K562 (cell line): ENCODE measurements at regions not wholly inside any gene's neighbourhood (a gene's known extent, or its start where the extent isn't known, plus 50 kb on each side); places are given as distances from the start of the nearest gene placed in this dataset.
A peak's percentile ranks its signal among the peaks of the same experiment; 100 is the strongest.

Source experiments
- ATAC-seq: fragments of 200-7000 bp; cut with Tn5 transposase; 3 replicates; pipeline ENCODE4 v1.9.1; 2020; ENCODE audit warnings: moderate library complexity
- BruUV-seq: library from RNA; stranded (reverse); fragments of 400-500 nt; replicated peaks from 2 replicates; lab custom pipeline; 2021; lab: Mats Ljungman, UMichigan
- CTCF ChIA-PET: fragments of 300-600 bp; formaldehyde crosslinking; extraction: SDS; loops from one replicate; lab custom pipeline; 2021; ENCODE audit warnings: low intra/inter-chr PET ratio; lab: Yijun Ruan, JAX
- POLR2A ChIA-PET: fragments of 300-600, 350-650 bp; sonication (Branson Sonifier 250); formaldehyde crosslinking; extraction: SDS; loops from one replicate; lab custom pipeline; 2021; ENCODE audit warnings: antibody characterized with exemption, inconsistent platforms; lab: Yijun Ruan, JAX
- DNase-seq, 4 experiments: peaks; one replicate each; pipeline versions ENCODE4 v3.0.0 to v3.0.0-alpha.2; 2011 to 2018; ENCODE audit warnings: low spot score in 3 of 4, mixed read lengths in 3 of 4; ENCODE audit errors: extremely low read depth in 1 of 4
- FAIRE-seq: peaks from 2 replicates; lab custom pipeline; 2011; peaks lifted over from hg19 to GRCh38; lab: Jason Lieb, UNC
- H2AFZ ChIP-seq: 2 replicates; pipeline ENCODE4 v1.6.0; 2011; ENCODE audit warnings: low read depth, low read length, control low read depth, inconsistent platforms
- H3K27ac ChIP-seq: fragments of 200-600 bp; 3 replicates; pipeline ENCODE4 v1.8.0; 2011; ENCODE audit warnings: low read depth, mild to moderate bottlenecking, control low read depth, inconsistent platforms, low read length, moderate library complexity, mixed read lengths; ENCODE audit errors: extremely low read depth
- H3K27me3 ChIP-seq, 2 experiments: fragments of 300-600 bp in 1 of 2; 2 replicates in 1 of 2; 3 replicates in 1 of 2; pipeline versions ENCODE4 v1.6.0 to v1.8.0; 2011; ENCODE audit warnings: inconsistent platforms in 2 of 2, low read length in 2 of 2, mild to moderate bottlenecking in 1 of 2, mixed read lengths in 1 of 2, moderate library complexity in 1 of 2; ENCODE audit not compliant: control insufficient read depth in 2 of 2, insufficient read depth in 2 of 2
- H3K36me3 ChIP-seq: fragments of 300-600 bp; 3 replicates; pipeline ENCODE4 v1.8.0; 2011; ENCODE audit warnings: mild to moderate bottlenecking, low read length, inconsistent platforms; ENCODE audit not compliant: control insufficient read depth, insufficient read depth
- H3K4me1 ChIP-seq, 2 experiments: fragments of 200-600 bp in 1 of 2; replicated peaks in 1 of 2; 2 replicates in 1 of 2; 3 replicates in 1 of 2; pipeline versions ENCODE4 v1.5.1 to v1.8.0; 2011; ENCODE audit warnings: inconsistent platforms in 2 of 2, low read length in 2 of 2, mild to moderate bottlenecking in 1 of 2, mixed read lengths in 1 of 2, moderate library complexity in 1 of 2; ENCODE audit not compliant: control insufficient read depth in 2 of 2, insufficient read depth in 2 of 2
- H3K4me2 ChIP-seq: 2 replicates; pipeline ENCODE4 v1.6.1; 2011; ENCODE audit warnings: low read length, control low read depth, inconsistent platforms, mixed read lengths; ENCODE audit not compliant: insufficient read depth
- H3K4me3 ChIP-seq: fragments of 200-600 bp; sonication (generic), shearing (Covaris generic); 2 replicates; pipeline ENCODE4 v1.5.1; 2016; ENCODE audit warnings: control low read depth, inconsistent platforms
- H3K79me2 ChIP-seq: fragments of 200-600 bp; 3 replicates; pipeline ENCODE4 v1.8.0; 2011; ENCODE audit warnings: low read length, inconsistent platforms; ENCODE audit not compliant: control insufficient read depth, insufficient read depth
- H3K9ac ChIP-seq, 2 experiments: 2 replicates each; pipeline versions ENCODE4 v1.6.0 to v1.6.1; 2011; ENCODE audit warnings: low read depth in 2 of 2, low read length in 2 of 2, control low read depth in 1 of 2, inconsistent platforms in 1 of 2, mild to moderate bottlenecking in 1 of 2, mixed read lengths in 1 of 2; ENCODE audit not compliant: insufficient read depth in 1 of 2
- H3K9me1 ChIP-seq: one replicate; pipeline ENCODE4 v1.6.0; 2011; ENCODE audit warnings: inconsistent platforms, mild to moderate bottlenecking, low read length, moderate library complexity; ENCODE audit not compliant: control insufficient read depth, insufficient read depth
- H3K9me3 ChIP-seq: replicated peaks from 2 replicates; pipeline ENCODE4 v1.5.1; 2011; ENCODE audit warnings: low read depth, low read length, inconsistent platforms; ENCODE audit not compliant: control insufficient read depth, insufficient read depth
- H4K20me1 ChIP-seq: replicated peaks from 2 replicates; pipeline ENCODE4 v1.6.1; 2011; ENCODE audit warnings: low read length, inconsistent platforms, mixed read lengths; ENCODE audit not compliant: control insufficient read depth, insufficient read depth
- CXXC5 ChIP-seq: fragments of 250-450 bp; sonication (Bioruptor Pico); IDR thresholded peaks from 2 replicates; pipeline ENCODE4 v1.8.0; 2022; ENCODE audit warnings: inconsistent platforms, mild to moderate bottlenecking, moderate library complexity
- KHSRP ChIP-seq: fragments of 450-650 bp; IDR thresholded peaks from 2 replicates; pipeline ENCODE4 v1.6.1; 2017
- MEIS2 ChIP-seq: fragments of 450-650 bp; IDR thresholded peaks from 2 replicates; pipeline ENCODE4 v1.6.1; 2014; ENCODE audit warnings: mild to moderate bottlenecking; ENCODE audit not compliant: partially characterized antibody
- PHF20 ChIP-seq: fragments of 450-650 bp; IDR thresholded peaks from 2 replicates; pipeline ENCODE4 v1.6.1; 2018; ENCODE audit not compliant: partially characterized antibody
- ZNF282 ChIP-seq: sonication (generic); formaldehyde crosslinking; IDR thresholded peaks from 2 replicates; pipeline ENCODE4 v1.8.1; 2023; ENCODE audit warnings: missing genetic modification reagents
- WGBS: fragments of 100-300 bp; shearing (Covaris generic); methylation state at CpG from one replicate; pipeline ENCODE4 v1.1.6; 2016; ENCODE audit warnings: low coverage, mixed read lengths; ENCODE audit not compliant: insufficient coverage; ENCODE audit errors: missing lambda C conversion rate; 5-methylcytosine and 5-hydroxymethylcytosine counted together
- in situ Hi-C: fragments of 300-500 bp; cut with MboI; formaldehyde crosslinking; loops from 4 replicates; pipeline ENCODE4 v1.15.0; 2018; ENCODE audit warnings: inconsistent platforms, mixed read lengths
- intact Hi-C: fragments of 100-400 bp; cut with micrococcal nuclease; formaldehyde crosslinking; loops from 2 replicates; pipeline ENCODE4 v1.14.2; 2022
- TF ChIP-seq, protein P1 (sequence below), 3 experiments: IDR thresholded peaks in 2 of 3; conservative IDR thresholded peaks in 1 of 3; 2 replicates each; pipeline ENCODE4 v1.5.1; 2011 to 2012; ENCODE audit warnings: low read length in 3 of 3, mild to moderate bottlenecking in 3 of 3, control low read depth in 2 of 3, improper control_type of control experiment in 1 of 3, inconsistent platforms in 1 of 3, low read depth in 1 of 3, mixed read lengths in 1 of 3, moderate library complexity in 1 of 3; ENCODE audit not compliant: insufficient read depth in 2 of 3
- TF ChIP-seq, protein P2 (sequence below), 2 experiments: fragments of 450-650 bp; conservative IDR thresholded peaks; 2 replicates each; pipeline ENCODE4 v1.6.1; 2017; ENCODE audit warnings: mild to moderate bottlenecking in 2 of 2, moderate library complexity in 2 of 2

DNA sequence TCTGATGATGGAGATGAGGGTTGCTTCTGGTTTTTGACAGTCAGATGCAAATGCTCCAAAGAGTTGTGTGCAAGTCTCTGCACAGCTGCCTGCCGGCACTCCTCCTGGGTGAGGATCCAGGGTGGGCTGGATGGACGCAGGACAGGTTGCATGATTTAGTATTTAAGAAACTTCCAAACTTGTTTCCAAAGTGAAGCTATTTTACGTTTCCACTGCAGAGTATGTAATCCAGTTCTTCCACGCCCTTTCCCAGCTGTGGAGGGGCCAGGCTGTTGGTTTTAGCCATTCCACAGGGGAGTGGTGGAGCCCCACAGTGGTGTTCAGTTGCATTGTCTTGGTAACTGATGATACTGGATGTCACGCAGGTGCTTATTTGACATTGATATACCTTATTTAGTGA is 157.3 kb downstream of the THBS2 start:
- no peak for TF ChIP-seq ZNF282 (CRISPR knock-in tag)
- TF ChIP-seq, protein P1, sequence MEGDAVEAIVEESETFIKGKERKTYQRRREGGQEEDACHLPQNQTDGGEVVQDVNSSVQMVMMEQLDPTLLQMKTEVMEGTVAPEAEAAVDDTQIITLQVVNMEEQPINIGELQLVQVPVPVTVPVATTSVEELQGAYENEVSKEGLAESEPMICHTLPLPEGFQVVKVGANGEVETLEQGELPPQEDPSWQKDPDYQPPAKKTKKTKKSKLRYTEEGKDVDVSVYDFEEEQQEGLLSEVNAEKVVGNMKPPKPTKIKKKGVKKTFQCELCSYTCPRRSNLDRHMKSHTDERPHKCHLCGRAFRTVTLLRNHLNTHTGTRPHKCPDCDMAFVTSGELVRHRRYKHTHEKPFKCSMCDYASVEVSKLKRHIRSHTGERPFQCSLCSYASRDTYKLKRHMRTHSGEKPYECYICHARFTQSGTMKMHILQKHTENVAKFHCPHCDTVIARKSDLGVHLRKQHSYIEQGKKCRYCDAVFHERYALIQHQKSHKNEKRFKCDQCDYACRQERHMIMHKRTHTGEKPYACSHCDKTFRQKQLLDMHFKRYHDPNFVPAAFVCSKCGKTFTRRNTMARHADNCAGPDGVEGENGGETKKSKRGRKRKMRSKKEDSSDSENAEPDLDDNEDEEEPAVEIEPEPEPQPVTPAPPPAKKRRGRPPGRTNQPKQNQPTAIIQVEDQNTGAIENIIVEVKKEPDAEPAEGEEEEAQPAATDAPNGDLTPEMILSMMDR (IDR thresholded peaks at IDR 0.05 in 2 of 3, conservative IDR thresholded peaks at IDR 0.05 in 1 of 3; ENCODE audit: insufficient read depth in 2 of 3, low read depth in 1 of 3, low read length in 3 of 3) = 0 out of 6 replicates have a peak, but pooled peaks of 1 of the 3 experiments have one; percentile 14
- ATAC-seq (0 out of 3 replicates have a peak, but pooled peaks have one; percentile 56), DNase-seq (no peak), FAIRE-seq (no peak)
- Histone ChIP-seq H3K36me3 (no peaks in the 10 kb centered on the region), H3K9me1 (peaks cover 2% of the 10 kb centered on the region), H3K79me2 (no peaks in the 10 kb centered on the region), H3K9ac (no peak overlapping the region), H4K20me1 (no peaks in the 10 kb centered on the region), H3K9me3 (no peaks in the 10 kb centered on the region), H3K4me3 (no peak overlapping the region), H2AFZ (no peak overlapping the region), H3K4me2 (no peak overlapping the region), H3K27ac (no peak overlapping the region), H3K4me1 (no peaks in the 10 kb centered on the region), H3K27me3 (no peaks in the 10 kb centered on the region; a peak in 1 of 5 replicates)
- ChIA-PET POLR2A (no interaction called here), CTCF (no interaction called here)
- WGBS = 0% methylated on average over 5 of the region's 5 CpGs
- in situ Hi-C loops = no loop called here
- no TSS peak for BruUV-seq
- intact Hi-C loops = no loop called here

DNA sequence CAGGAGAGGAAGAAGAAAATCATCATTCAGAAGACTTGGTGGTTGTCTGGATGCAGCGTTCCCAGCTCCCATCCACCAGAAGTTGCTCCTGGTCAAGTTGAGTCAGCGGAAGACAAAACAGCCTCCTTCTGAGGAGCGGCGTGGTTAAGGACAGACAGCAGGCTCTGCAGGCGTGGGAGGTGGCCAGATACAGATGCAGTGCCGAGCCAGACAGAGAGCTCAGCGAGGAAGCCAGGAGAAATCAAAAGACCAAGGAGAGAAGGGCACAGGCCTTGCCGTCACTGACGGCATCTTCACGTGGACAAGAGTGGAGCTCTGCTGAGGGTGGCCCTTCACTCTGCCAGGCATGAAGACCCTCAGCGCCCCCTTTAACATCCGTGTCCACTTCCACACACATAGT is 158.5 kb downstream of the THBS2 start:
- Histone ChIP-seq H3K79me2 (no peaks in the 10 kb centered on the region), H3K4me3 (no peak overlapping the region)
- intact Hi-C loops = no loop called here
- TF ChIP-seq PHF20 (no peak), KHSRP (no peak), CXXC5 (CRISPR knock-in tag) (no peak), MEIS2 (no peak)
- TF ChIP-seq, protein P2, sequence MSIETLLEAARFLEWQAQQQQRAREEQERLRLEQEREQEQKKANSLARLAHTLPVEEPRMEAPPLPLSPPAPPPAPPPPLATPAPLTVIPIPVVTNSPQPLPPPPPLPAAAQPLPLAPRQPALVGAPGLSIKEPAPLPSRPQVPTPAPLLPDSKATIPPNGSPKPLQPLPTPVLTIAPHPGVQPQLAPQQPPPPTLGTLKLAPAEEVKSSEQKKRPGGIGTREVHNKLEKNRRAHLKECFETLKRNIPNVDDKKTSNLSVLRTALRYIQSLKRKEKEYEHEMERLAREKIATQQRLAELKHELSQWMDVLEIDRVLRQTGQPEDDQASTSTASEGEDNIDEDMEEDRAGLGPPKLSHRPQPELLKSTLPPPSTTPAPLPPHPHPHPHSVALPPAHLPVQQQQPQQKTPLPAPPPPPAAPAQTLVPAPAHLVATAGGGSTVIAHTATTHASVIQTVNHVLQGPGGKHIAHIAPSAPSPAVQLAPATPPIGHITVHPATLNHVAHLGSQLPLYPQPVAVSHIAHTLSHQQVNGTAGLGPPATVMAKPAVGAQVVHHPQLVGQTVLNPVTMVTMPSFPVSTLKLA (conservative IDR thresholded peaks at IDR 0.05) = no peak
- TF ChIP-seq, all 486 proteins: peak for 0
- H3K36me3 ChIP-seq = no peaks in the 10 kb centered on the region
- in situ Hi-C loops = no loop called here
- H3K4me2 ChIP-seq = no peak overlapping the region
- no peak for FAIRE-seq
- no peak overlapping the region for H3K9ac ChIP-seq
- no peaks in the 10 kb centered on the region for H3K4me1 ChIP-seq
- CTCF ChIA-PET = no interaction called here
- ATAC-seq = no peak
- POLR2A ChIA-PET = no interaction called here
- no TSS peak for BruUV-seq
- DNase-seq = no peak
- no peaks in the 10 kb centered on the region; a peak in 1 of 5 replicates for H3K27me3 ChIP-seq
- no peaks in the 10 kb centered on the region; the same call in 1 of the 2 replicates for H3K9me3 ChIP-seq
- H3K27ac ChIP-seq = no peak overlapping the region
- H4K20me1 ChIP-seq = no peaks in the 10 kb centered on the region
- no peak overlapping the region for H2AFZ ChIP-seq
- under 1% methylated on average over 11 of the region's 12 CpGs for WGBS
- H3K9me1 ChIP-seq = peaks cover 2% of the 10 kb centered on the region
